WTC11 (cell line): ENCODE measurements at regions not wholly inside any gene's neighbourhood (a gene's known extent, or its start where the extent isn't known, plus 50 kb on each side); places are given as distances from the start of the nearest gene placed in this dataset.

Source experiments
- CTCF ChIP-seq: fragments of 200-600 bp; IDR thresholded peaks from 2 replicates; pipeline ENCODE4 v1.8.0; 2022; ENCODE audit warnings: antibody characterized with exemption
- E2F1 ChIP-seq: sonication (generic); formaldehyde crosslinking; IDR thresholded peaks from 2 replicates; pipeline ENCODE4 v1.8.0; 2022; ENCODE audit warnings: mild to moderate bottlenecking, missing genetic modification reagents
- ESRRA ChIP-seq: sonication (generic); formaldehyde crosslinking; IDR thresholded peaks from 2 replicates; pipeline ENCODE4 v1.8.1; 2022; ENCODE audit warnings: mild to moderate bottlenecking, missing genetic modification reagents, borderline replicate concordance
- ETV6 ChIP-seq: sonication (generic); formaldehyde crosslinking; IDR thresholded peaks from 2 replicates; pipeline ENCODE4 v1.8.1; 2022; ENCODE audit warnings: mild to moderate bottlenecking, missing genetic modification reagents
- FOXP1 ChIP-seq: sonication (generic); formaldehyde crosslinking; IDR thresholded peaks from 2 replicates; pipeline ENCODE4 v1.8.0; 2022; ENCODE audit warnings: missing genetic modification reagents, mild to moderate bottlenecking, moderate library complexity, borderline replicate concordance
- FOXP4 ChIP-seq: sonication (generic); formaldehyde crosslinking; IDR thresholded peaks from 2 replicates; pipeline ENCODE4 v1.8.0; 2022; ENCODE audit warnings: mild to moderate bottlenecking, missing genetic modification reagents
- HMGA2 ChIP-seq: fragments of 250-450 bp; sonication (Bioruptor Pico); IDR thresholded peaks from 2 replicates; pipeline ENCODE4 v1.4.0; 2021; ENCODE audit warnings: mild to moderate bottlenecking, moderate library complexity
- PRDM15 ChIP-seq: sonication (generic); formaldehyde crosslinking; IDR thresholded peaks from 2 replicates; pipeline ENCODE4 v1.8.0; 2022; ENCODE audit warnings: missing genetic modification reagents
- RELA ChIP-seq: sonication (generic); formaldehyde crosslinking; IDR thresholded peaks from 2 replicates; pipeline ENCODE4 v1.8.1; 2022; ENCODE audit warnings: missing genetic modification reagents, mild to moderate bottlenecking, borderline replicate concordance
- RORB ChIP-seq: fragments of 250-450 bp; sonication (Bioruptor Pico); IDR thresholded peaks from 2 replicates; pipeline ENCODE4 v1.9.0; 2021; ENCODE audit warnings: mild to moderate bottlenecking
- USF2 ChIP-seq: sonication (generic); formaldehyde crosslinking; IDR thresholded peaks from 2 replicates; pipeline ENCODE4 v1.8.1; 2023; ENCODE audit warnings: mild to moderate bottlenecking, missing genetic modification reagents, moderate library complexity
- ZBTB21 ChIP-seq: sonication (generic); formaldehyde crosslinking; IDR thresholded peaks from 2 replicates; pipeline ENCODE4 v1.8.1; 2023; ENCODE audit warnings: mild to moderate bottlenecking, missing genetic modification reagents, borderline replicate concordance
- ZBTB43 ChIP-seq: sonication (generic); formaldehyde crosslinking; IDR thresholded peaks from 2 replicates; pipeline ENCODE4 v1.8.1; 2023; ENCODE audit warnings: mild to moderate bottlenecking, missing genetic modification reagents

- no peak for TF ChIP-seq CTCF
- TF ChIP-seq RORB (CRISPR knock-in tag): no peak
- no peak for TF ChIP-seq USF2 (CRISPR knock-in tag)
- TF ChIP-seq ZBTB43: no peak
- TF ChIP-seq RELA: no peak
- no peak for TF ChIP-seq ETV6 (CRISPR knock-in tag)
- no peak for TF ChIP-seq FOXP4 (CRISPR knock-in tag)
- TF ChIP-seq PRDM15: no peak
- no peak for TF ChIP-seq FOXP1 (CRISPR knock-in tag)
- TF ChIP-seq E2F1 (CRISPR knock-in tag): no peak
- TF ChIP-seq HMGA2 (CRISPR knock-in tag): no peak
- TF ChIP-seq ESRRA (CRISPR knock-in tag): no peak
- TF ChIP-seq ZBTB21: no peak
Measured at GRCh38 chr7:17013204-17013603, 131.4 kb upstream of the AGR3 start.
